ENCODE measurements at regions not wholly inside any gene's neighbourhood (a gene's known extent, or its start where the extent isn't known, plus 50 kb on each side); places are given as distances from the start of the nearest gene placed in this dataset.
A peak's percentile ranks its signal among the peaks of the same experiment; 100 is the strongest.

- DNase-seq, result no peak
These were observed 50.4 kb upstream of the GRIP2 start for GRCh38 chr3:14590569-14590968.

- no peak for DNase-seq
These were observed 52.2 kb upstream of the GRIP2 start for GRCh38 chr3:14592390-14592789.

GRCh38 chr3:14592836-14593235, 52.7 kb upstream of the GRIP2 start:
- DNase-seq, result no peak

GRCh38 chr3:14594234-14594633, 54.1 kb upstream of the GRIP2 start:
- DNase-seq, result no peak

GRCh38 chr3:14595561-14595960, 55.4 kb upstream of the GRIP2 start:
- DNase-seq, result no peak

GRCh38 chr3:14597266-14597665, 54.3 kb upstream of the CCDC174 start:
- no peak for DNase-seq

- DNase-seq, result peak; percentile 73
These were observed 53.4 kb upstream of the CCDC174 start for GRCh38 chr3:14598143-14598569.

GRCh38 chr3:14599488-14599887, 52.1 kb upstream of the CCDC174 start:
- DNase-seq, result no peak

GRCh38 chr3:14600075-14600474, 51.5 kb upstream of the CCDC174 start:
- DNase-seq, result no peak

- no peak for DNase-seq
These were observed 50.5 kb upstream of the CCDC174 start for GRCh38 chr3:14600856-14601610.

GRCh38 chr3:14601692-14602005, 49.9 kb upstream of the CCDC174 start:
- no peak for DNase-seq

Measured in activated effector memory CD4-positive, alpha-beta T cell treated with anti-CD3 and anti-CD28 coated beads, Interleukin-2, amount 50 U/mL, for 16 hours (primary cell).